ENCODE measurements at regions not wholly inside any gene's neighbourhood (a gene's known extent, or its start where the extent isn't known, plus 50 kb on each side); places are given as distances from the start of the nearest gene placed in this dataset.
"Not testable (repeated sequence)": the region's sequence is repeated elsewhere in the genome, so short reads cannot be mapped to it uniquely, and the experiment has no call there.

DNA sequence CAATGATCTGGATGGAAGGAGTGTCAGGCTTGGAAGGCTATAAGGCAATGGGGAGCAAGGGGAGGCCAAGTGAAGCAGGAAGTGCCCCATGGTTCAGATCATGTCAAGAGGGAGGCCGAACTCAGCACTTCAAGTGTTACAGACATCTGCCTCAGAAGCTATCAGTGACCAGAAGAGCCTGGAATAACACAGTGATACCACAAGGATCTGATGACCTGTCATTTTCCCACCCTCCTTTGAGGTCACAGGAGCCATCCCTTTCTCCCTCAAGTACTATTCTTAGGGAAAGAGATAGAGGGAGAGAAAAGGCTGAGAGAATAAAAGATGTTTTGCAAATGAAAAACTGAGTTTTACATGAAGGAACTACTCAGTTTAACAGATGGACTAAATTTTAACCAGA lies 454.8 kb downstream of the CSNK1G3 start:
- no peak for DNase-seq

DNA sequence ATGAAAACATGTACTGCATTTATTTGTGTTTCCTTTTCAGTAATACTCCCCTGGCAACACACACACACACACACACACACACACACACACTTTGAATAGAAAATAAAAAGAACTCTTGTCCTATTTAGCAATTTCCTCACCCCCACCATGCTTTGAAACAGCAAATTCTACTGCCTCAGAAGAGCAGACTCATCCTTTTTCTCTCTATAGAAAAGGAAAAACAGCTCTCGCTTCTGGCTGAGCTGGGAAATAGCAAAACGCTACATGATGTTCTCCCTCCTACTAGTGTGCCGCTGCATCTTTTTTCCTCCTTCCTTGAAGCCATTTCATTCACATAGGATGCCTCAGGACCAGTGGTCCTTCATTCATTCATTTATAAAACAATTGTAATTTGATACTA lies 453.6 kb downstream of the CSNK1G3 start:
- DNase-seq: no peak

DNA sequence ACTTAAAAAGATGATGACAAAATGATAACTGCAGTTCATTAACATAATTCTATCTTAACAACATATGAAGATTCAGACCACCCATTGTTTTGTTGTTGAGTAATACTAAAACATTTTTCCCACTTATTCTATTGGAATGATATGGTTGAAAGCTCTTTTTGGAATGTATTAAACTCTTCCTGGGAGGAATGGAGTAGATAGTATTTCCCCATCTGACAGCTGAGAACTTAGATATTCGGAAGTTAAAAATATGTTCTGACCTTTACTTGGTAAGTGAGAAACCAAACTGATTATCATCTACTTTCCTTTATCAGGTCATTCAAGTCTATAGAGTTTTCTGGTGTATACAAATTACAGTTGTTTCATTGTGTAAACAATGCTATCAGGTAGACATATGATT lies 452.9 kb downstream of the CSNK1G3 start:
- no peak for DNase-seq

DNA sequence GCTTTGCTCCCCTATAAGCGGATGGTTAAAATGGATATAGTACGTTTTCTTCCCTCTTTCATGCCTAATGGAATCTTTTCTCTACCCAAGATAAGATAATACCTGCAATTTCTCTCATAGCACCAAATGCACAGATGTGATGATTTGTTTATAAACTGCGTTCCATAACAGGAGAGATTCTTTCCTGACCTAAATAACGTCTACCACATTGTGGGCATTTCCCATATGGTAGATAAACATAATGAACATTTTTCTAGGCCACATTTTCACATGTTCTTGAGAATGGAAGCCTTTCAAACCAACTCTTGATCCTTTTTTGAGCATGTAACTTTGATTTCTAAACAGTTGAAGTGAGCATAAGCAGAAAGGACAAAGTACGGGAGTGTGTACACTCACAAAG lies 448.5 kb downstream of the CSNK1G3 start:
- no peak for DNase-seq

DNA sequence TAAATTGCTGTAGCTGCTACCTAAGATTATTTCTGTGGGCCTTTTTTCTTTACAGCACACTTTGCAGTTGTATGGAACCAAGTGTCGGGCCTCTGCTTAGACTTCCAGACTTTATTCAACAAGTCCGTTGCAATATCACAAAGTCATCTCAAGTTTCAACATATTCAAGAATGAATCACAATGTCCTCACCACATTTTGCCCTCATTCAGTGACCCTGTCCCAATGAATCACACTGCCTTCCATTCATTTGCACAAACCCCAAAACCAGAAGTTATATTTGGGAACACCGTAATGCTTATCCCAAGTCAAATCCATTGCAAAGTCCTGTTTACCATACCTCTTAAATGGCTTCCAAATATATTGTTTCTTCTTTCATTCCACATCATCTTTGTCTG lies 439.6 kb downstream of the CSNK1G3 start:
- no peak for DNase-seq

DNA sequence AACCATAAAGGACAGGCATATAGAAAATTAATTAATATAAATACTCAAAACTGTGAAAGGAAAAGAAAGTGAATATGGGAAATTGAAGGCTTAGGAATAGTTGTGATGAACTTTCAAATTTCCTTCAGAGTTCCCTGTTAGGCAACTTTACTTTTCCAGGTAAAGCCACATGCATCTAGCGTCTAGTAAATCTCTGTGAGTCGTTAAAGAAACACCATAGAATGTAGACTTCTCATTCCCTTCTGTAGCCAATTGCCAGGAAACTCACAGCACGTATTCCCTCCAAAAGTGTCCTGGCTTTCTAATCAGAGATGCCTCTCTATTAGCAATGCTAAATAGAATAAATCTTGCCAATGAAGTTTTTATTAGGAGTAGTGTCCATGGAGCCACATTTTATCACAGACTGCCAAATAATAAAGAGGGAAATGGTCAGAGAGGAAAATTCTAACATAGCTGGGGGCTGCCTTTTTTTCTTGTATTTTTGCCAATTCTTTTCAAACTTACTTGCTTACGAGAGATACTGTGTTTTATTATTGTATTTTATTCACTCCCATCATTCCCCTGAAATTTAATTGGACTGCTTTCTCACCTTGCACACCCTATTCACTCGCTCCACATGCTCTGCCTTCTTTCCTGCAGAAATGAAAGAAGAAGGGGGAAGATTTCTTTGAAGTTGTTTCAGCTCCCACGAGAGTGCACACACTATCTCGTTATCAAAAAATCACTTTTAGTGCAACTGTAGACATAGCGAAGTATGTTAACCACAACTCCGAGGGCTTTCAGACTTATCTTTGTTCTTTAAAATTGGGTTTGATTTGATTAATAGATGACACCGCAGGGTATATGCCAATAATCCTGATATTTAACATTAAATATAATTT lies 439.0 kb downstream of the CSNK1G3 start:
- no peak for DNase-seq

DNA sequence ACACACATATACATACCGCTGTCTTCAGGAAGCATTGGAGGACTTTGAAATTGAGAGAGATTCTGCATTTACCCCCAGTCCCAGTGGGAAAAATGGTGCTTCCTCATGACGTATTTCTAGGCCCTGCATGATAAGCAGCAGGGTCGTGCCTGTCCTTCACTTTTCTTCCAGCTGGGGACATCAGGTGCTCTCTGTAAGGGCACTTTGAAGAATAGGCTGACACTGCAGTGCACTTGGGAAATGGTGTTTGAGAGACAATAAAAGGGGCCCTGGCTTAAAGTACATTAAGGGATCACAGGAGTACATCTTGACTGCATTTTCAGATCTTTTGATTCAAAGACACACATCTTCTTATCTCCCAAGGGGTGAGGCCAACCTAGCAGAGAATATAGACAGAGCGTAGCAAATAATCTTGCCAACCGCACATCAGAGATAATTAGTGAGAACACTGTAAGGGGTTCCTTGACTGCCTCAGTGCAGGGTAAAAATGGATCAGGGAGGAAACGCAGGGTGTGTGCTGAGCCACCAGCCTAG lies 437.9 kb downstream of the CSNK1G3 start:
- no peak for DNase-seq

DNA sequence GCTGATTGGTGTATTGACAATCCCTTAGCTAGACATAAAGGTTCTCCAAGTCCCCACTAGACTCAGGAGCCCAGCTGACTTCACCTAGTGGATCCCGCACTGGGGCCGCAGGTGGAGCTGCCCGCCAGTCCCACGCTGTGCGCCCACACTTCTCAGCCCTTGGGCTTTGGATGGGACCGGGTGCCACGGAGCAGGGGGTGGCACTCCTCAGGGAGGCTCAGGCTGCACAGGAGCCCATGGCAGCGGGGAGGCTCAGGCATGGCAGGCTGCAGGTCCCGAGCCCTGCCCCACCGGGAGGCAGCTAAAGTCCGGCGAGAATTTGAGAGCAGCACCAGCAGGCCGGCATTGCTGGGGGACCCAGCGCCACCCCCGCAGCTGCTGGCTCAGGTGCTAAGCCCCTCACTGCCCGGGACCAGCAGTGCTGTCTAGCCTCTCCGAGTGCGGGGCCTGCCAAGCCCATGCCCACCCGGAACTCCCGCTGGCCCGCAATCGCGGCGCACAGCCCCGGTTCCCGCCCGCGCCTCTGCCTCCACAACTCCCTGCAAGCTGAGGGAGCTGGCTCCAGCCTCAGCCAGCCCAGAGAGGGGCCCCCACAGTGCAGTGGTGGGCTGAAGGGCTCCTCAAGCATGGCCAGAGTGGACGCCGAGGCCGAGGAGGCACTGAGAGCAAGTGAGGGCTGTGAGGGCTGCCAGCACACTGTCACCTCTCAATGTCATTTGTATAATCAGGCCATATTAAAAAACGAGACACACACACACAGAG lies 437.2 kb downstream of the CSNK1G3 start:
- no peak for DNase-seq

DNA sequence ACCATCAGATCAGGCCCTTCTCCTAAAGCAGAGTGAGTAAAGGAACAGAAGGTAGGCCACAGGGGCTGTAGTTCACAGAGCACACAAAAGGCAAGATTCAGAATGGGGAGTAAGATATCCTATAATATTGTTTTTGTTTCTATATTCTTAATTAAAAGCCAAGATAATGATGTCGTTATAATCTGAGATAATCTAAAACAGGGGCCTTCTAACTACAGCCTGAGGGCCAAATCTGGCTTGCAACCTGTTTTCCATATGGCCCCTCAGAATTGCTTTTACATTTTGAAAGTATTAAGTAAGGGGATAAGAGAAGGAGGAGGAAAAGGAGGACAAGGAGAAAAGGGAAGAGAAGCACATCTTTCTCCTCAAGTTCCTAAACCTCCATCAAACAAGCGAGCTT lies 435.8 kb downstream of the CSNK1G3 start:
- no peak for DNase-seq

DNA sequence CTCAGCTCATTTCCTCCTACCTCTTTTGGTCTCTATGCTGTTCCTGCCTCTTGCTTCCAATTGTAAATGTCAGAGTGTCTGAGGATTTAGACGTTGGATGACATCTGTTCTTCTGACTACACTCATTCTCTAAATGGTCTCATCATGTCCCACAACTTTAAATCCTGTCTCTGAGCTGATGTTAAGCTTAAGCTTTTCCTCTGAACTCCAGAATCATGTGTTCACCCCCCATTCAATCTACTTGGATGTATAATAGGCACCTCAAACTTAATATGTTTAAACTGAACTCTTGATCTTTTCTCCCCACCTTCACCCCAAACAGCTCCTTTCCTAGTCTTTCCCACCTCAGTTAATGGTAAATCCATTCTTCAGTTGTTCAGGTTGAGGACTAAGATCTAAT lies 433.6 kb downstream of the CSNK1G3 start:
- DNase-seq: no peak

DNA sequence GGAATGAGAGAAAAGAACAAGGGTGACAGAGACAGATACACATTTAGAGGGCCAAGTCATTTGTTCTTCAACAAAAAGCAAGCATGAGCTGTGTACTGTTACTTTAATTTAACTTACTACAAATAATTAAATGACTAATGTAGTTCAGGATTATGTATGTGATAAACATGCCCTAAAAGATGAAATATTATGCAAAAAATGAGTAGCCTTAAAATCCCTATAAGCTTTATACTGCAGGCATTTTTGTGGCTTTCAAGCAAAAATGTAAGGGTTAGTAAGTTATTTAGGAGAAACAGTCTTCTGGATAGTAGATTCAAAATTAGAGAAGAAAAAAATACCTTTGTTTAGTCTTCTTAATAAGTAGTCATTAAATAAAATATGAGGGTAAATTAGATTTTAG lies 431.2 kb downstream of the CSNK1G3 start:
- no peak for DNase-seq

DNA sequence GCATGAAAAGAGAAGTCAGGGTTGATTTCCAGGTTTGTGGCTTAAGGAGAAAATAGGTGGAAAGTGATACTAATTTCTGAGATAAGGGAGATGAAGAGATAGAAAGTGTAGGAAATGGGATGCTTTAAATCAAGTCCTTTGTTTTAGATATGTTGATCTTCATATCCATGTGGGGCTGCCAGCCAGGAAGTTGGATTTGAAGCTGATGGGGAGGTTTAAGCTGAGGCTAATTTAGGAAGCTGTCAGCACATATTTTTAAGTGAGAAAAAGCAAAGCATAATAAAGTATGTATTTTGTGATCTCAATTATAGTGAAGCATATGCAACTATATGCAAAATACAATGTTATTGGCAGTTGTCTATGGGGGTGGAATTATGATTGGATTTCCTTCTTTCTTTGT lies 428.4 kb downstream of the CSNK1G3 start:
- DNase-seq: no peak

DNA sequence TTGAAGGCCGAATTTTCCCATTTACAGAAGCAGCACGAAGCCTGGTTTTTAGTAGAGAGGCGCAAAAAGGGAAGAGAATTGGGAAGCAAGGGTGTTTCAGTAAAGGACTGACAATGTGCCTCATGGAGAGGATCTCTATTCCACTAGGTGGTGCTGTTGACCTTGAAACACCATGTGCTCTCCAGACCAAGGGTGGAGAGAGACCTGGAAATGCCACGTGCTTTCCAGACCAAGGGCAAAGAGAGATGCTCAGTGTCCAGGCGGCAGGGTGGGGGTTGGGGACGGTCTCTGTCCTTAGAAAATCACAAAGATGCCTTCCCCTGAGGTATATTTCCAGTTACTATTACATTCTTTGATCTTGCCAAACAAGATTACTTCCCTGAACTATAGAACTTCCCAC lies 425.3 kb downstream of the CSNK1G3 start:
- DNase-seq: no peak

DNA sequence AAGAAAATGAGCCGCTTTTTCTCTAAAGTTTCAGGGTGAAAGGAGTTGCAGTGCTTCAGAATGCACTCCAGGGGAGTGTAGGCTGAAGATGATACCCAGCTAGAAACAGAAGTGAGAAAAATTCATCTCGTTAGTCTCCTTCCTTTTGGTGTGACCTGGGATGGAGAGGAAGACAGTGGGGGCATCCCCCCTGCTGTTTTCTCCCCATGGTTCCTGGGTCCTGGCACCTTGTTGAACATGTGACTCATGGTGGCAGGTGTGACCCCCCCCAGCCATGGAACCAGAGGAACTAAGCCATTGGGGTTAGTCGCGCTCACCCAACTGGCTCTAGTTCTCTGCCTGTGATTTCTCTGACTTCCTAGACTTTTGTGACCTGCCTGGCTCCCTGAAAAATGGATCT lies 424.6 kb downstream of the CSNK1G3 start:
- no peak for DNase-seq

DNA sequence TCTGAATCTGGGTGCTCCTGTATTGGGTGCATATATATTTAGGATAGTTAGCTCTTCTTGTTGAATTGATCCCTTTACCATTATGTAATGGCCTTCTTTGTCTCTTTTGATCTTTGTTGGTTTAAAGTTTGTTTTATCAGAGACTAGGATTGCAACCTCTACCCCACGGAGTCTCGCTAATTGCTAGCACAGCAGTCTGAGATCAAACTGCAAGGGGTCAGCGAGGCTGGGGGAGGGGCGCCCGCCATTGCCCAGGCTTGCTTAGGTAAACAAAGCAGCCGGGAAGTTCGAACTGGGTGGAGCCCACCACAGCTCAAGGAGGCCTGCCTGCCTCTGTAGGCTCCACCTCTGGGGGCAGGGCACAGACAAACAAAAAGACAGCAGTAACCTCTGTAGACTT lies 421.8 kb downstream of the CSNK1G3 start:
- not testable (repeated sequence) for DNase-seq

DNA sequence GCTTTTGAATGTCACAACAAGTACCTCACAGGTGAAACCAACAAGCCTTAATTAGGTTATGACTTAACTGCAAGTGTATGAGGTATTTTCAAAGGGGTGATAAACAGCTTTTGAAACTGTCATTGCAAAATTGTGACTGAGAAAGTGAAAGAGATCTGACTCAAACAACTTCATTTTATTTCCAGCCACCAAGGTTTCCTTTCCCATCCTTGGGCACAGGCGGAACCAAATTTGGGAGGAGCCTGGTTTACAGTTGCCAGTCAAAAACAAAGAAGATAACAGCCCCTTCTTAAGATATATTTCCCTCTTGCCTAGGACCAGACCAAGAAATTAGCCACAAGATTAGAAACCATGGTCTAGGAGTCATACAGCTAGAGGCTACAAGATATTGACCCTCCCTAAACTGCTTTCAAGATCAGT lies 417.1 kb downstream of the CSNK1G3 start:
- DNase-seq: no peak

DNA sequence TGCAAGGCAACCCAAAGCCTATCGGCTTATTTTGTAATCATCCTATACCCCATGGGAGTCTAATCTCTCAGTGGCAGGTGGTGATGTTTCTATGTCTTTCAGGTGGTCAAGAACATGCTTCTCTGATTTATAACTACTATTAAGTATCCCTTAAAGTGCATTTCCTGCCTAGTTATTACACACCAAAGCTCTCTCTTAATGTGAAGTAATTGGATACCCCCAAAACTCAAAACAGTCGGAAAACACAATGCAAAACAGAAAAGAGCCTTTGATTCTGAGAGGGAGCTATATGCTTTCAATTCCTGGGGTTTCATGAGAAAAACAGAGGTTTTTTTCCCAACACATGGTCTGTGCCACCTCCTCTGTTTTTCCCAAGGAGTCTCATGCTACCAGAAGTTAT lies 416.4 kb downstream of the CSNK1G3 start:
- DNase-seq: no peak

DNA sequence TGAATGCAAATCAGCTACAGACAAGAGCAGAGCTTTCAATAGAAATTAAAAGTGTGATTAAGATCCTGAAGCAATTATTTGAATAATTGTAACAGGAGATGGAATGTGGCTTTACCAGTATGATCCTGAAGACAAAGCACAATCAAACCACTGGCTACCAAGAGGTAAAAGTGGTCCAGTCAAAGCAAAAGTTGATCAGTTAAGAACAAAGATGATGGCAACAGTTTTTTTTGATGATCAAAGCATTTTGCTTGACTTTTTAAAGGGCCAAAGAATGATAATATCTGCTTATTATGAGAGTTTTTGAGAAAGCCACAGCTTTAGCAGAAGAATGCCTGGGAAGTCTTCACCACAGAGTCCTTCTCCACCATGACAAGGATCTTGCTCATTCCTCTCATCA lies 409.2 kb downstream of the CSNK1G3 start:
- DNase-seq: no peak

DNA sequence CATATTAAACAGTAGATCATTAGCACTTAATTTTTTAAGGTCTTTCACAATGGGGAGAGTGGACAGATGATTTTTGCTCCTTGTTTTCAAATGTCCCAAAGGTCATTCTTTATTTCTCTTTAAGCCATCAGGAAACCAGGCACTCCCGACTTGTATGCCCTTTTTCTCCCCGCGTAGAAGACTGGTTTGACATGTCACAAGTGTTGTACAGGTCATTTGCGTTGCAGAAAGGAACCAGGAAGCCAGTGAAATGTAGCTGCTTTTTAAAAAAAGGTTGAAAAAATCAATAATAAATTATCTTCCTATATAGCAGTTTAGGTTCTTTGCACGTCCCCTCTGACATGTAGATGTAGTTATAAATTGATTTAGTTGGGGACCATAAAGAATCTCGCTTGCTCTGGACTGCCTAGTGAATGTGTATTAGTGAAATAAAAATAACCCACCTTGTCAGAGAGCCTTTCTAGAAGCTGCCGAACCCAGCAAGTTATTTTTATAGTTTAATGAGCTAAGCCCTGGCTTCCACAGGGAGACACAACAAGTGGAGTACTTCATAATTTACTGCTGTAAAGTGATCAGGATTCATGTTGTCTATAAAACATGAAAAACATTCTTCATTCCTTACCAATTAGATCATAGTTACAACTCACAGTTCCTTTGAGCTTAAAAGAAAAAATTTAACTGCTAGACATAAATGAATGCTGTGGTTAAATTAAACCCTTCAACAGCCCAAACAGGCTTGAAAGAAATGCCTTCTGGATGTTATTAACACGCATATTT lies 404.6 kb downstream of the CSNK1G3 start:
- DNase-seq: no peak

DNA sequence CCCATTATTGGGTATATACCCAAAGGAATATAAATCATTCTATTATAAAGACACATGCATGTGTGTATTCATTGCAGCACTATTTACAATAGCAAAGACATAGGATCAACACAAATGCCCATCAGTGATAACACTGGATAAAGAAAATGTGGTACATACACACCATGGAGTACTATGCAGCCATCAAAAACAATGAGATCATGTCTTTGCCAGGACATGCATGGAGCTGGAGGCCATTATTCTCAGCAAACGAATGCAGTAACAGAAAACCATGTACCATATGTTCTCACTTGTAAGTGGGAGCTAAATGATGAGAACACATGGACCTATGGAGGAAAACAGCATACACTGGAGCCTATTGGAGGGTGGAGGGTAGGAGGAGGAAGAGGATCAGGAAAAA lies 402.4 kb downstream of the CSNK1G3 start:
- DNase-seq: no peak

DNA sequence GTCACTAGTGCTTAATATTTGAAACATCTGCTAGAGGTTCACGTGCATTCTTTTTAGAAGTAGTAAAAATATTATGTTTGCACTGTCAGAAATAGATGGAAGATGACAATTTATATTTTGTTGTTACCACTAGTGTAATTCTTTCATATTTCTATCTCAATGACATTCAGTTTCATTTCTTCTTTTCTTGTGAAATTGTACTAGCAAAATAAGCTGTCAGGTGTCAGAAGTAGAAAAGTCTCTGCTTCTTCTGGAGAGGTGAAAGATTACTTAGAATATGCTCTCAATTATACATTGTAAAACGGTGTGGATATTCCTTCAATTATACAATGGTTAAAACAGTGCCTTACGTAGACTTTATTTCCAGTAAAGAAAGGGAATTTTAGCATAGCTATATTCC lies 395.4 kb downstream of the CSNK1G3 start:
- DNase-seq: no peak

DNA sequence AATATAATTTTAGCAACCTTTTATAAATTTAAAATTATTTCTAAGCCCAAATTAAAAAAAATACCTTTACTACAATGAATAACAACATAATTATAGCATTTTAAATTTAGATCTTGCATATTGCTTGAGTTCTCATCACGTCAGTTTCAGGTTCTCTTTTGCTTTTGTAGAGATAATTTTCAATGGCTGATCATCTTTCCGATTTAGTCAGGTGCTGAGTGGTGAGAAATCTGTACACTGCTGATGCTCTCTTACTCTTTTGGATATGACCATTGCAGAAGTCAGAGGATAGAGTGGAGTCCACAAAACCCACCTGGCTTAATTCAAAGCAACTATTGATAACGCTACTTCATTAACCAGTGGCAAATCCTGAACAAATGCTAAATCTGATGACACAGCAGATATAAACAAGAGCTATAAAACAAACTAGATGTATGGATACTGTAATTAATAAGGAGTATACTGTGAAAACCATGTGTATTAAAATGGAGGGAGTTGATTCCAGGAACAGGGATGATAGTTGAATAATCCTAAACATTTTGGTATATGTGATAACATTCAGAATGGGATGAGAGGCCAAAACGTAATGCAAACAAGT lies 394.8 kb downstream of the CSNK1G3 start:
- no peak for DNase-seq

DNA sequence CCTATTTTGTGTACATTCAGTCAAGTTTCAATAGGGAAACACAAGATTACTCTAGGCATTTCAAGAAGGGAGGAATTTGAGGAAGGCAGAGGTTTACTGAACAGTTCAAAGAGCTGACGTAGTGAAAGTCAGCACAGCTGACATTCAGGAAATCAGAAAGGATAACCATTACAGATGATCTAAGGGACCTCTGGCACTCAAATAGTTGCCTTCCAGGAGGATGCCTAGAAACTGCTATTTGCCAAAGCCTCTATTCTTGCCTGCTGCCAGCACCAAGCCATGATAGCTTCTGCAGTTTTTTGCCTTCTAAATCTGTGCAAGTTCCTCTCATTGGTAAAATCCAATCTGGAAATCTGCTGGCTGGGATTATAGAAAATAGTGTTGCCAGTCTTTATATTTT lies 373.1 kb downstream of the CSNK1G3 start:
- no peak for DNase-seq

Measured in cortex of kidney (tissue), 1 donor.